B cell (primary cell): ENCODE measurements at regions not wholly inside any gene's neighbourhood (a gene's known extent, or its start where the extent isn't known, plus 50 kb on each side); places are given as distances from the start of the nearest gene placed in this dataset.
"Not testable (repeated sequence)": the region's sequence is repeated elsewhere in the genome, so short reads cannot be mapped to it uniquely, and the experiment has no call there.

Experiments
- ATAC-seq: fragments of 200-7000 bp; cut with Tn5 transposase; one replicate; pipeline ENCODE4 v1.10.0; 2021; ENCODE audit warnings: low read depth, mild to moderate bottlenecking, moderate number of reproducible peaks, moderate library complexity
- CTCF ChIA-PET: fragments of 350-600 bp; sonication (Branson Sonifier 250); formaldehyde crosslinking; loops from one replicate; lab custom pipeline; 2021; ENCODE audit warnings: antibody characterized with exemption, inconsistent platforms; lab: Charles Lee
- POLR2A ChIA-PET: fragments of 350-600 bp; sonication (Branson Sonifier 250); formaldehyde crosslinking; loops from one replicate; lab custom pipeline; 2021; ENCODE audit warnings: antibody characterized with exemption; lab: Charles Lee
- DNase-seq: peaks from one replicate; pipeline ENCODE4 v3.0.0; 2013
- H2AFZ ChIP-seq: 2 replicates; pipeline ENCODE4 v1.6.1; 2012; ENCODE audit warnings: mild to moderate bottlenecking, low read depth, low read length; ENCODE audit not compliant: insufficient read depth, poor library complexity, severe bottlenecking
- H3K27ac ChIP-seq, 2 donors: 1 replicate in 1 of 2; 2 replicates in 1 of 2; pipeline ENCODE4 v1.5.1; 2012 to 2013; ENCODE audit warnings: low read length in 2 of 2, mild to moderate bottlenecking in 2 of 2, moderate library complexity in 1 of 2
- H3K27me3 ChIP-seq, 4 experiments: fragments of 200-600 bp in 1 of 4; sonication (generic) in 1 of 4; replicated peaks in 1 of 4; 1 replicate in 2 of 4; 2 replicates in 2 of 4; pipeline versions ENCODE4 v1.6.1 to v1.7.0; 2013 to 2016; ENCODE audit warnings: low read length in 3 of 4, mild to moderate bottlenecking in 2 of 4, mixed read lengths in 1 of 4, moderate library complexity in 1 of 4; ENCODE audit not compliant: insufficient read depth in 4 of 4, control insufficient read depth in 3 of 4; ENCODE audit errors: control extremely low read depth in 1 of 4
- H3K36me3 ChIP-seq, 2 experiments: replicated peaks in 1 of 2; 1 replicate in 1 of 2; 2 replicates in 1 of 2; pipeline versions ENCODE4 v1.6.1 to v1.7.1; 2013; ENCODE audit warnings: low read length in 1 of 2; ENCODE audit not compliant: insufficient read depth in 2 of 2, control insufficient read depth in 1 of 2; ENCODE audit errors: control extremely low read depth in 1 of 2, extremely low read depth in 1 of 2
- H3K4me1 ChIP-seq, 2 donors: fragments of 200-600 bp in 1 of 2; sonication (generic) in 1 of 2; 1 replicate in 1 of 2; 2 replicates in 1 of 2; pipeline versions ENCODE4 v1.5.1 to v1.6.1; 2013 to 2017; ENCODE audit warnings: low read length in 2 of 2; ENCODE audit not compliant: control insufficient read depth in 2 of 2, insufficient read depth in 2 of 2
- H3K4me2 ChIP-seq: replicated peaks from 2 replicates; pipeline ENCODE3; 2012; ENCODE audit warnings: mild to moderate bottlenecking, low read depth, low read length; ENCODE audit not compliant: poor library complexity, severe bottlenecking
- H3K4me3 ChIP-seq, 5 experiments: fragments of 200-600 bp in 1 of 5; sonication (generic) in 1 of 5; 1 replicate in 3 of 5; 2 replicates in 2 of 5; pipeline versions ENCODE4 v1.5.1 to v1.7.0; 2011 to 2016; ENCODE audit warnings: low read length in 4 of 5, mild to moderate bottlenecking in 4 of 5, low read depth in 2 of 5, control low read depth in 1 of 5, moderate library complexity in 1 of 5; ENCODE audit not compliant: insufficient read depth in 1 of 5; ENCODE audit errors: control extremely low read depth in 1 of 5, extremely low read depth in 1 of 5
- H3K79me2 ChIP-seq: fragments of 200-600 bp; sonication (generic); one replicate; pipeline ENCODE4 v1.6.0; 2016; ENCODE audit warnings: low read length; ENCODE audit not compliant: control insufficient read depth, insufficient read depth
- H3K9ac ChIP-seq: fragments of 200-600 bp; sonication (generic); 2 replicates; pipeline ENCODE4 v1.6.1; 2017; ENCODE audit warnings: mild to moderate bottlenecking, low read length, moderate library complexity
- H3K9me3 ChIP-seq, 3 donors: one replicate each; pipeline versions ENCODE4 v1.6.1 to v1.7.1; 2013; ENCODE audit warnings: low read length in 2 of 3; ENCODE audit not compliant: control insufficient read depth in 2 of 3, insufficient read depth in 1 of 3; ENCODE audit errors: control extremely low read depth in 1 of 3
- H4K20me1 ChIP-seq: 2 replicates; pipeline ENCODE4 v1.6.0; 2012; ENCODE audit warnings: mild to moderate bottlenecking, low read length; ENCODE audit not compliant: insufficient read depth, control insufficient read depth, poor library complexity, severe bottlenecking
- H3K27ac Mint-ChIP-seq: one replicate; pipeline ENCODE4 v1.8.0; 2021; ENCODE audit warnings: mixed read lengths
- H3K27me3 Mint-ChIP-seq: one replicate; pipeline ENCODE4 v1.8.0; 2021; ENCODE audit warnings: mixed read lengths
- H3K4me1 Mint-ChIP-seq: one replicate; pipeline ENCODE4 v1.8.0; 2021; ENCODE audit warnings: mixed read lengths
- H3K4me3 Mint-ChIP-seq: one replicate; pipeline ENCODE4 v1.8.0; 2021; ENCODE audit warnings: mixed read lengths
- H3K9me3 Mint-ChIP-seq: one replicate; pipeline ENCODE4 v1.8.0; 2022; ENCODE audit warnings: mixed read lengths; ENCODE audit not compliant: insufficient read depth
- CTCF ChIP-seq: fragments of 200-600 bp; IDR thresholded peaks from one replicate; pipeline ENCODE4 v1.8.0; 2022; ENCODE audit warnings: antibody characterized with exemption, mild to moderate bottlenecking
- WGBS: methylation state at CpG from one replicate; pipeline ENCODE4 v1.1.5; 2013; ENCODE audit warnings: missing lambda C conversion rate; ENCODE audit not compliant: insufficient coverage; 5-methylcytosine and 5-hydroxymethylcytosine counted together
- intact Hi-C: fragments of 100-400 bp; cut with micrococcal nuclease; formaldehyde crosslinking; loops from one replicate; pipeline ENCODE4 v1.10.0; 2022

- Histone ChIP-seq H2AFZ (no peak overlapping the region), H3K4me2 (no peak overlapping the region), H3K36me3 (no peaks in the 10 kb centered on the region), H3K9me3 (peaks cover 0 to 7% (median 0%) of the 10 kb centered on the region in 3 donors), H3K9ac (no peak overlapping the region), H3K79me2 (no peaks in the 10 kb centered on the region), H3K4me1 (no peaks in the 10 kb centered on the region), H3K27me3 (peaks cover 0 to 3% (median 0%) of the 10 kb centered on the region in 4 experiments), H3K27ac (no peak overlapping the region), H4K20me1 (no peaks in the 10 kb centered on the region), H3K4me3 (no peak overlapping the region)
- TF ChIP-seq CTCF: no peak
- H3K27me3 Mint-ChIP-seq: peaks cover 11% of the 10 kb centered on the region
- no peaks in the 10 kb centered on the region for H3K9me3 Mint-ChIP-seq
- ChIA-PET POLR2A (no interaction called here), CTCF (no interaction called here)
- no peak for DNase-seq
- no peak for ATAC-seq
- no peak overlapping the region for H3K4me3 Mint-ChIP-seq
- no peak overlapping the region for H3K27ac Mint-ChIP-seq
- no peaks in the 10 kb centered on the region for H3K4me1 Mint-ChIP-seq
- intact Hi-C loops: no loop called here
- 100% methylated on average over 2 of the region's 6 CpGs for WGBS
Measured at GRCh38 chr10:8316284-8316683, 261.8 kb downstream of the GATA3 start.

GRCh38 chr10:8318429-8318828 lies 263.9 kb downstream of the GATA3 start:
- H3K4me3 Mint-ChIP-seq, H3K4me2 ChIP-seq, H3K27ac Mint-ChIP-seq, H3K9me3 Mint-ChIP-seq, H3K79me2 ChIP-seq, H3K36me3 ChIP-seq, H3K9ac ChIP-seq, ATAC-seq, H3K4me1 Mint-ChIP-seq, intact Hi-C loops, H3K4me1 ChIP-seq, H3K4me3 ChIP-seq, DNase-seq, POLR2A ChIA-PET, H3K27me3 ChIP-seq, H2AFZ ChIP-seq, CTCF ChIA-PET, H4K20me1 ChIP-seq, H3K9me3 ChIP-seq, H3K27ac ChIP-seq: not testable (repeated sequence)
- peaks cover 15% of the 10 kb centered on the region for H3K27me3 Mint-ChIP-seq
- WGBS: no CpG with 5 or more reads among the region's 3 CpGs
